IMR-90 (cell line): ENCODE measurements at regions not wholly inside any gene's neighbourhood (a gene's known extent, or its start where the extent isn't known, plus 50 kb on each side); places are given as distances from the start of the nearest gene placed in this dataset.

ENCODE experiments used
- ATAC-seq: fragments of 200-7000 bp; cut with Tn5 transposase; 2 replicates; pipeline ENCODE4 v1.9.1; 2020; ENCODE audit warnings: low read depth, mild to moderate bottlenecking, moderate library complexity
- BruUV-seq: library from RNA; stranded (reverse); fragments of 400-500 nt; replicated peaks from 2 replicates; lab custom pipeline; 2021; lab: Mats Ljungman, UMichigan
- CTCF ChIA-PET: fragments of 300-600 bp; formaldehyde crosslinking; extraction: SDS; loops from one replicate; lab custom pipeline; 2021; ENCODE audit warnings: antibody characterized with exemption; lab: Yijun Ruan, JAX
- POLR2A ChIA-PET: fragments of 300-600 bp; sonication (Branson Sonifier 250); formaldehyde crosslinking; loops from one replicate; lab custom pipeline; 2022; ENCODE audit warnings: antibody characterized with exemption; ENCODE audit not compliant: unreplicated experiment; lab: Charles Lee
- DNase-seq: peaks from one replicate; pipeline ENCODE4 v3.0.0; 2013
- H2AFZ ChIP-seq: replicated peaks from 2 replicates; pipeline ENCODE3; 2013; ENCODE audit warnings: low read length, mild to moderate bottlenecking; ENCODE audit not compliant: poor library complexity
- H2AK5ac ChIP-seq: 2 replicates; pipeline ENCODE4 v1.6.1; 2013; ENCODE audit warnings: low read depth, low read length, inconsistent platforms
- H2AK9ac ChIP-seq: replicated peaks from 2 replicates; pipeline ENCODE3; 2013; ENCODE audit warnings: mild to moderate bottlenecking, low read depth, low read length, moderate library complexity; ENCODE audit not compliant: poor library complexity
- H2BK120ac ChIP-seq: 2 replicates; pipeline ENCODE4 v1.6.1; 2013; ENCODE audit warnings: low read depth, low read length, inconsistent platforms
- H2BK15ac ChIP-seq: 3 replicates; pipeline ENCODE4 v1.6.1; 2013; ENCODE audit warnings: low read depth, low read length, inconsistent platforms
- H2BK20ac ChIP-seq: 2 replicates; pipeline ENCODE4 v1.6.1; 2013; ENCODE audit warnings: low read depth, mild to moderate bottlenecking, inconsistent platforms, low read length, moderate library complexity
- H2BK5ac ChIP-seq: 2 replicates; pipeline ENCODE4 v1.6.1; 2013; ENCODE audit warnings: mild to moderate bottlenecking, low read depth, low read length, inconsistent platforms; ENCODE audit not compliant: poor library complexity, severe bottlenecking
- H3K14ac ChIP-seq: replicated peaks from 2 replicates; pipeline ENCODE4 v1.6.1; 2013; ENCODE audit warnings: low read depth, low read length, inconsistent platforms
- H3K18ac ChIP-seq: 2 replicates; pipeline ENCODE4 v1.6.1; 2013; ENCODE audit warnings: low read depth, low read length, control low read depth
- H3K23ac ChIP-seq: 2 replicates; pipeline ENCODE4 v1.6.1; 2013; ENCODE audit warnings: low read depth, low read length, inconsistent platforms
- H3K27ac ChIP-seq: 2 replicates; pipeline ENCODE4 v1.5.1; 2013; ENCODE audit warnings: mild to moderate bottlenecking, control low read depth, low read length; ENCODE audit not compliant: insufficient read depth
- H3K27me3 ChIP-seq: 2 replicates; pipeline ENCODE4 v1.6.1; 2013; ENCODE audit warnings: low read length; ENCODE audit not compliant: control insufficient read depth, insufficient read depth
- H3K36me3 ChIP-seq: 2 replicates; pipeline ENCODE4 v1.6.1; 2013; ENCODE audit warnings: low read length, mixed read lengths; ENCODE audit not compliant: control insufficient read depth, insufficient read depth
- H3K4ac ChIP-seq: 2 replicates; pipeline ENCODE4 v1.6.1; 2013; ENCODE audit warnings: low read depth, low read length, inconsistent platforms
- H3K4me1 ChIP-seq: 2 replicates; pipeline ENCODE4 v1.6.1; 2013; ENCODE audit warnings: low read length, mixed read lengths; ENCODE audit not compliant: control insufficient read depth, insufficient read depth
- H3K4me2 ChIP-seq: 2 replicates; pipeline ENCODE4 v1.6.1; 2013; ENCODE audit warnings: low read depth, mild to moderate bottlenecking, control low read depth, low read length, moderate library complexity
- H3K4me3 ChIP-seq: 2 replicates; pipeline ENCODE4 v1.5.1; 2013; ENCODE audit warnings: low read depth, mild to moderate bottlenecking, control low read depth, low read length, moderate library complexity; ENCODE audit not compliant: insufficient read depth
- H3K56ac ChIP-seq: 2 replicates; pipeline ENCODE4 v1.6.1; 2013; ENCODE audit warnings: low read length, inconsistent platforms; ENCODE audit not compliant: insufficient read depth; ENCODE audit errors: extremely low read depth
- H3K79me1 ChIP-seq, 2 experiments: 2 replicates each; pipeline ENCODE4 v1.6.1; 2013; ENCODE audit warnings: low read length in 2 of 2, inconsistent platforms in 1 of 2, low read depth in 1 of 2
- H3K9ac ChIP-seq: 2 replicates; pipeline ENCODE4 v1.6.1; 2013; ENCODE audit warnings: low read depth, low read length, control low read depth
- H3K9me1 ChIP-seq: 2 replicates; pipeline ENCODE4 v1.6.1; 2013; ENCODE audit warnings: low read length, inconsistent platforms; ENCODE audit not compliant: insufficient read depth
- H3K9me3 ChIP-seq: 2 replicates; pipeline ENCODE4 v1.6.1; 2013; ENCODE audit warnings: low read length; ENCODE audit not compliant: control insufficient read depth, insufficient read depth
- H4K20me1 ChIP-seq: 2 replicates; pipeline ENCODE4 v1.6.1; 2013; ENCODE audit warnings: low read length, inconsistent platforms; ENCODE audit not compliant: insufficient read depth
- H4K5ac ChIP-seq: 2 replicates; pipeline ENCODE4 v1.6.1; 2013; ENCODE audit warnings: mild to moderate bottlenecking, low read depth, low read length, control low read depth
- H4K8ac ChIP-seq, 2 experiments: 2 replicates each; pipeline ENCODE4 v1.6.1; 2013; ENCODE audit warnings: low read depth in 2 of 2, low read length in 2 of 2, control low read depth in 1 of 2, inconsistent platforms in 1 of 2
- H4K91ac ChIP-seq: 2 replicates; pipeline ENCODE4 v1.6.1; 2013; ENCODE audit warnings: low read depth, low read length, inconsistent platforms; ENCODE audit not compliant: insufficient read depth
- CEBPB ChIP-seq: IDR thresholded peaks from 2 replicates; pipeline ENCODE4 v1.6.1; 2012; ENCODE audit warnings: low read depth, low read length, improper control_type of control experiment
- FOS ChIP-seq: fragments of 150-350 bp; IDR thresholded peaks from 2 replicates; pipeline ENCODE4 v1.6.1; 2016; ENCODE audit warnings: low read depth, low read length
- MAFK ChIP-seq: IDR thresholded peaks from 2 replicates; pipeline ENCODE4 v1.6.1; 2012; ENCODE audit warnings: low read depth, low read length, improper control_type of control experiment
- MXI1 ChIP-seq: IDR thresholded peaks from 2 replicates; pipeline ENCODE4 v1.6.1; 2012; ENCODE audit warnings: low read depth, mild to moderate bottlenecking, low read length, moderate library complexity, borderline replicate concordance
- NFE2L2 ChIP-seq: fragments of 150-350 bp; IDR thresholded peaks from 2 replicates; pipeline ENCODE4 v1.6.1; 2016; ENCODE audit warnings: low read depth, mild to moderate bottlenecking, low read length
- RCOR1 ChIP-seq: IDR thresholded peaks from 2 replicates; pipeline ENCODE4 v1.6.1; 2012; ENCODE audit warnings: mild to moderate bottlenecking, low read length, improper control_type of control experiment; ENCODE audit not compliant: insufficient replicate concordance
- RFX5 ChIP-seq: IDR thresholded peaks from 2 replicates; pipeline ENCODE4 v1.8.0; 2012; ENCODE audit warnings: low read depth, mild to moderate bottlenecking, low read length, moderate library complexity
- WGBS, 2 experiments: methylation state at CpG; one replicate each; pipeline versions ENCODE4 v1.1.5 to v1.1.7; 2013; ENCODE audit warnings: missing lambda C conversion rate in 2 of 2; ENCODE audit not compliant: insufficient read length in 1 of 2; ENCODE audit errors: extremely low coverage in 2 of 2; 5-methylcytosine and 5-hydroxymethylcytosine counted together
- dilution Hi-C: fragments of 300-500 bp; cut with HindIII; formaldehyde crosslinking; loops from one replicate; pipeline ENCODE4 v1.14.3; 2018; ENCODE audit warnings: low sequenced_read_pairs; ENCODE audit not compliant: unreplicated experiment
- in situ Hi-C: fragments of 300-500 bp; cut with MboI; formaldehyde crosslinking; loops from 3 replicates; pipeline ENCODE4 v1.14.3; 2019; ENCODE audit warnings: low sequenced_read_pairs, inconsistent platforms, mixed read lengths
- intact Hi-C: fragments of 100-400 bp; cut with micrococcal nuclease; formaldehyde crosslinking; loops from 2 replicates; pipeline ENCODE4 v1.10.0; 2022

DNA sequence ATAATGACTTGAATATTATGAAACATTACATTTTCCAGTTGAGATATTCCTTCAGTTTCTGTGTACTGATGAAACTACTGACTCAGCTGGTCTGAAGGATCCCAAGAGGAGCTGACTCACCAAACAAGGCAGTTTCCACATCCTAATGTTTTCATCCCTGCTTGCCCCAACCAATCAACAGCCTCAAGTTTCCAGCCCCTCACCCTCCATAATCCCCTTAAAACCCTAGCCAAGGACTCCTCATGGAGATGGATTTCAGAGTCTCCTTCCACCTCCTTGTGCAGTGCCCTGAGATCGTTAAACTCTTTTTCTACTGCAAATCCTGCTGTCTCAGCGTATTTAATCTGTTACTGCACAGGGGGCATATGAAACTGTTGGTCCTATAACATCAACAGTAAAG, 83.1 kb upstream of the HAO2 start:
- H3K4me2 ChIP-seq: peak overlapping the region; percentile 5; the same call in 1 of the 2 replicates
- H2AFZ ChIP-seq: peak overlapping the region; percentile 16
- no peak overlapping the region for H3K18ac ChIP-seq
- H2AK9ac ChIP-seq: no peak overlapping the region
- H2BK20ac ChIP-seq: no peak overlapping the region
- 25% methylated on average over 2 of the region's 2 CpGs; no CpG with 5 or more reads in 1 of the 2 experiments for WGBS, 2 experiments
- ATAC-seq: peak; percentile 93
- TF ChIP-seq MXI1: no peak
- TF ChIP-seq MAFK: peak; percentile 84
- no peak for TF ChIP-seq NFE2L2
- TF ChIP-seq CEBPB: peak; percentile 50; the same call in 1 of the 2 replicates
- no peak for TF ChIP-seq RCOR1
- no peak for TF ChIP-seq RFX5
- 0 out of 2 replicates have a peak, but pooled peaks have one; percentile 27 for TF ChIP-seq FOS
- ChIA-PET CTCF (interaction anchor here (0.9 kb wide), 1 partner anchor 10 kb away, joined by 4 read pairs; no protein-coding TSS in a partner anchor), POLR2A (no interaction called here)
- H4K91ac ChIP-seq: no peak overlapping the region
- no peak overlapping the region for H3K9ac ChIP-seq
- no peak overlapping the region for H4K8ac ChIP-seq
- H4K5ac ChIP-seq: no peak overlapping the region
- H3K4ac ChIP-seq: no peak overlapping the region
- dilution Hi-C loops (no loop called here), intact Hi-C loops (no loop called here), in situ Hi-C loops (loop anchor here (25.0 kb wide), 1 partner anchor 377 kb away; no protein-coding TSS in a partner anchor)
- no peaks in the 10 kb centered on the region for H3K9me3 ChIP-seq
- no peaks in the 10 kb centered on the region for H3K36me3 ChIP-seq
- DNase-seq: peak; percentile 79
- no peak overlapping the region for H2BK120ac ChIP-seq
- no peak overlapping the region for H3K27ac ChIP-seq
- no peak overlapping the region for H3K23ac ChIP-seq
- no peaks in the 10 kb centered on the region for H4K20me1 ChIP-seq
- 0 out of 2 replicates have a peak, but pooled peaks cover 1% of the 10 kb centered on the region for H3K4me1 ChIP-seq
- no peaks in the 10 kb centered on the region for H3K27me3 ChIP-seq
- H3K14ac ChIP-seq: no peak overlapping the region
- no peaks in the 10 kb centered on the region for H3K79me1 ChIP-seq
- H3K4me3 ChIP-seq: no peak overlapping the region
- H3K56ac ChIP-seq: no peak overlapping the region
- H3K9me1 ChIP-seq: no peaks in the 10 kb centered on the region
- no peak overlapping the region for H2AK5ac ChIP-seq
- BruUV-seq: no TSS peak
- no peak overlapping the region for H2BK5ac ChIP-seq
- H2BK15ac ChIP-seq: no peak overlapping the region
